Stimulated activated CD8-positive, alpha-beta memory T cell treated with anti-CD3 and anti-CD28 coated beads, Interleukin-15, amount 100 ng/mL, for 48 hours (primary cell): ENCODE measurements at regions not wholly inside any gene's neighbourhood (a gene's known extent, or its start where the extent isn't known, plus 50 kb on each side); places are given as distances from the start of the nearest gene placed in this dataset.
"Not testable (repeated sequence)": the region's sequence is repeated elsewhere in the genome, so short reads cannot be mapped to it uniquely, and the experiment has no call there.

Experiments
- DNase-seq, 2 donors: peaks; one replicate each; pipeline ENCODE4 v3.0.0-alpha.2; 2020; ENCODE audit warnings: low read depth in 2 of 2

- DNase-seq, result no peak
Observed at GRCh38 chr11:86167499-86168164, 76.9 kb upstream of the EED start.

GRCh38 chr11:86166287-86166686, 78.3 kb upstream of the EED start:
- DNase-seq, result not testable (repeated sequence)

GRCh38 chr11:86164106-86164505, 80.4 kb upstream of the EED start:
- DNase-seq, result no peak

GRCh38 chr11:86163221-86163876, 81.2 kb upstream of the EED start:
- DNase-seq, result not testable (repeated sequence)

- DNase-seq, result no peak
Observed at GRCh38 chr11:86162239-86162638, 82.3 kb upstream of the EED start.

GRCh38 chr11:86161837-86162236, 82.7 kb upstream of the EED start:
- no peak for DNase-seq

GRCh38 chr11:86161336-86161735, 83.2 kb upstream of the EED start:
- DNase-seq, result no peak

- no peak for DNase-seq
Observed at GRCh38 chr11:86160541-86161149, 83.9 kb upstream of the EED start.

- DNase-seq, result no peak
Observed at GRCh38 chr11:86159581-86159891, 85.0 kb upstream of the EED start.

GRCh38 chr11:86158704-86159580, 85.6 kb upstream of the EED start:
- DNase-seq, result no peak

- no peak for DNase-seq
Observed at GRCh38 chr11:86157797-86158378, 86.7 kb upstream of the EED start.

- no peak for DNase-seq
Observed at GRCh38 chr11:86156397-86156955, 87.6 kb upstream of the PICALM start.

GRCh38 chr11:86155200-86155844, 86.4 kb upstream of the PICALM start:
- no peak for DNase-seq

- DNase-seq, result no peak
Observed at GRCh38 chr11:86153439-86153838, 84.6 kb upstream of the PICALM start.

- no peak for DNase-seq
Observed at GRCh38 chr11:86152901-86153300, 84.0 kb upstream of the PICALM start.

- DNase-seq, result no peak
Observed at GRCh38 chr11:86152006-86152862, 83.3 kb upstream of the PICALM start.

- no peak for DNase-seq
Observed at GRCh38 chr11:86151174-86152005, 82.5 kb upstream of the PICALM start.

GRCh38 chr11:86150847-86151173, 81.9 kb upstream of the PICALM start:
- DNase-seq, result no peak

GRCh38 chr11:86149792-86150191, 80.9 kb upstream of the PICALM start:
- no peak for DNase-seq
